Ishikawa (cell line): ENCODE measurements at regions not wholly inside any gene's neighbourhood (a gene's known extent, or its start where the extent isn't known, plus 50 kb on each side); places are given as distances from the start of the nearest gene placed in this dataset.

Experiments
- CEBPB ChIP-seq: IDR thresholded peaks from 2 replicates; pipeline ENCODE4 v1.6.1; 2012
- CREB1 ChIP-seq: IDR thresholded peaks from 2 replicates; pipeline ENCODE4 v1.6.1; 2012; ENCODE audit warnings: low read depth
- EGR1 ChIP-seq: IDR thresholded peaks from 2 replicates; pipeline ENCODE4 v1.6.1; 2012
- EP300 ChIP-seq: IDR thresholded peaks from 2 replicates; pipeline ENCODE4 v1.6.1; 2012; ENCODE audit warnings: borderline replicate concordance
- FOXM1 ChIP-seq: IDR thresholded peaks from 2 replicates; pipeline ENCODE4 v1.6.1; 2012; ENCODE audit warnings: low read depth, borderline replicate concordance
- MAX ChIP-seq: IDR thresholded peaks from 2 replicates; pipeline ENCODE4 v1.6.1; 2012
- NFIC ChIP-seq: IDR thresholded peaks from 2 replicates; pipeline ENCODE4 v1.6.1; 2012
- RAD21 ChIP-seq: IDR thresholded peaks from 2 replicates; pipeline ENCODE4 v1.6.1; 2012; ENCODE audit warnings: low read depth
- REST ChIP-seq: IDR thresholded peaks from 2 replicates; pipeline ENCODE4 v1.6.1; 2012; ENCODE audit warnings: low read depth, mild to moderate bottlenecking
- TAF1 ChIP-seq: IDR thresholded peaks from 2 replicates; pipeline ENCODE4 v1.6.1; 2012; ENCODE audit warnings: low read depth, mild to moderate bottlenecking
- TCF12 ChIP-seq: IDR thresholded peaks from 2 replicates; pipeline ENCODE4 v1.6.1; 2012; ENCODE audit warnings: low read depth
- TEAD4 ChIP-seq: IDR thresholded peaks from 2 replicates; pipeline ENCODE4 v1.6.1; 2012
- USF1 ChIP-seq: IDR thresholded peaks from 2 replicates; pipeline ENCODE4 v1.6.1; 2012
- YY1 ChIP-seq: IDR thresholded peaks from 2 replicates; pipeline ENCODE4 v1.6.1; 2012; ENCODE audit warnings: low read depth
- ZBTB7A ChIP-seq: IDR thresholded peaks from 2 replicates; pipeline ENCODE4 v1.6.1; 2012; ENCODE audit warnings: low read depth

GRCh38 chr7:42746214-42746613 lies 165.7 kb downstream of the C7orf25 start:
- no peak for TF ChIP-seq ZBTB7A
- TF ChIP-seq EP300, result no peak
- TF ChIP-seq FOXM1, result no peak
- TF ChIP-seq YY1, result no peak
- no peak for TF ChIP-seq NFIC
- no peak for TF ChIP-seq MAX
- no peak for TF ChIP-seq TAF1
- TF ChIP-seq EGR1, result no peak

- TF ChIP-seq CEBPB (no peak), ZBTB7A (no peak), TAF1 (no peak), EGR1 (no peak)
Measured at GRCh38 chr7:42745357-42746059, 166.4 kb downstream of the C7orf25 start.

GRCh38 chr7:42744746-42745145 lies 167.1 kb downstream of the C7orf25 start:
- no peak for TF ChIP-seq NFIC
- no peak for TF ChIP-seq MAX
- TF ChIP-seq TEAD4, result no peak
- no peak for TF ChIP-seq USF1
- TF ChIP-seq CEBPB, result no peak
- TF ChIP-seq CREB1, result no peak
- no peak for TF ChIP-seq FOXM1
- TF ChIP-seq EGR1, result no peak

GRCh38 chr7:42743077-42743858 lies 168.6 kb downstream of the C7orf25 start:
- TF ChIP-seq USF1 (no peak), CEBPB (no peak), TEAD4 (no peak), EGR1 (no peak), TCF12 (no peak), TAF1 (no peak), ZBTB7A (no peak), NFIC (no peak), FOXM1 (no peak), YY1 (no peak), REST (no peak), MAX (no peak)

GRCh38 chr7:42742318-42742717 lies 169.6 kb downstream of the C7orf25 start:
- TF ChIP-seq EP300 (no peak), TEAD4 (no peak), EGR1 (no peak), TCF12 (no peak), YY1 (no peak), FOXM1 (no peak), RAD21 (no peak), TAF1 (no peak), CEBPB (no peak), REST (no peak), CREB1 (no peak), ZBTB7A (no peak), USF1 (no peak), MAX (no peak)
